ENCODE measurements at regions not wholly inside any gene's neighbourhood (a gene's known extent, or its start where the extent isn't known, plus 50 kb on each side); places are given as distances from the start of the nearest gene placed in this dataset.

DNA sequence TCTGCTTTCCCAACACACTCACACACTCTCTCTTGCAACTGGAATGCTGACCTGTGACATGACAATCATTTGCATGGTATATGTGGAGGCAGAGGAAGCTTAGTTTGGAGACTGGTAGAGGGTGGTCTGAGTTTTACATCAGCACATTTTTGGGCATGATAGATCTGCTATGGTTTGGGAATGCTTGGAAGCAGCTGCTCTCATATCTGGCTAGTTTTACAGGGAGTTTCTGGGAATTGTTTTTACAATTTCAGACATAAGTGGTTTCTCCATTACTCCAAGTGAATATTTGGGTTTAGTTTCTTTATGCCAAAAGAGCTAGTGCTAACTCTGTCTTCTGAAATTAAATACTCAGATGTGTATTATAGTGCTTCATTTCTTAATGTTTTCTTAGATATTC, 977.6 kb downstream of the SUCLG1 start:
- Histone ChIP-seq H3K9me3 (no peaks in the 10 kb centered on the region), H3K36me3 (no peaks in the 10 kb centered on the region), H3K4me1 (no peaks in the 10 kb centered on the region), H3K27ac (no peak overlapping the region), H3K4me3 (no peak overlapping the region), H3K27me3 (no peaks in the 10 kb centered on the region)
- TF ChIP-seq, protein P1, sequence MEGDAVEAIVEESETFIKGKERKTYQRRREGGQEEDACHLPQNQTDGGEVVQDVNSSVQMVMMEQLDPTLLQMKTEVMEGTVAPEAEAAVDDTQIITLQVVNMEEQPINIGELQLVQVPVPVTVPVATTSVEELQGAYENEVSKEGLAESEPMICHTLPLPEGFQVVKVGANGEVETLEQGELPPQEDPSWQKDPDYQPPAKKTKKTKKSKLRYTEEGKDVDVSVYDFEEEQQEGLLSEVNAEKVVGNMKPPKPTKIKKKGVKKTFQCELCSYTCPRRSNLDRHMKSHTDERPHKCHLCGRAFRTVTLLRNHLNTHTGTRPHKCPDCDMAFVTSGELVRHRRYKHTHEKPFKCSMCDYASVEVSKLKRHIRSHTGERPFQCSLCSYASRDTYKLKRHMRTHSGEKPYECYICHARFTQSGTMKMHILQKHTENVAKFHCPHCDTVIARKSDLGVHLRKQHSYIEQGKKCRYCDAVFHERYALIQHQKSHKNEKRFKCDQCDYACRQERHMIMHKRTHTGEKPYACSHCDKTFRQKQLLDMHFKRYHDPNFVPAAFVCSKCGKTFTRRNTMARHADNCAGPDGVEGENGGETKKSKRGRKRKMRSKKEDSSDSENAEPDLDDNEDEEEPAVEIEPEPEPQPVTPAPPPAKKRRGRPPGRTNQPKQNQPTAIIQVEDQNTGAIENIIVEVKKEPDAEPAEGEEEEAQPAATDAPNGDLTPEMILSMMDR (IDR thresholded peaks at IDR 0.05): no peak
- no peak for TF ChIP-seq POLR2AphosphoS5 (IDR thresholded peaks at IDR 0.05)
- no peak for TF ChIP-seq POLR2A (IDR thresholded peaks at IDR 0.05)
- DNase-seq (ENCODE audit: low spot score in 2 of 2): no peak
- intact Hi-C loops (cut with DNase I; ENCODE audit: low total_unique reads): no loop called here

DNA sequence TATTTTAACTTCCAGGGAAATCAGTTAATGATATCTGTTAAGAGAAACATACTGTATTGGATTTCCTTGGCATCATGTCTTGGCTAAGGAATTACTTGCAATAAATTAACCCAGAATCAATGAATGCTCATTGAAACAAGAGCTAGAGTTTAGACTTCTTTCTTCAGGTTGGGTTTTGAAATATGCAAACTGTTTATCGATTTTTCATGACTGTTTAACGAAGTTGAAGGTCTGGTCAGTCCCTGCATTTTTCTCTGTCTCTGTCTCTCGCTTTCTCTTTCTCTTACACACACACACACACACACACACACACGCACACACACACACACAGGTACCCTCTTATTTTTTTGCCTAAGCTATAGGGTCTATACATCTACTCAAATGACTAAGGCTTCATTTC, 981.0 kb downstream of the SUCLG1 start:
- DNase-seq (ENCODE audit: low spot score in 2 of 2): no peak
- no peaks in the 10 kb centered on the region for H3K36me3 ChIP-seq
- TF ChIP-seq POLR2A (IDR thresholded peaks at IDR 0.05): no peak
- TF ChIP-seq, protein P1 (IDR thresholded peaks at IDR 0.05): no peak
- TF ChIP-seq POLR2AphosphoS5 (IDR thresholded peaks at IDR 0.05): no peak
- no peaks in the 10 kb centered on the region for H3K27me3 ChIP-seq
- intact Hi-C loops (cut with DNase I; ENCODE audit: low total_unique reads): no loop called here
- H3K27ac ChIP-seq: no peak overlapping the region
- H3K9me3 ChIP-seq: no peaks in the 10 kb centered on the region
- H3K4me1 ChIP-seq: no peaks in the 10 kb centered on the region
- no peak overlapping the region for H3K4me3 ChIP-seq

DNA sequence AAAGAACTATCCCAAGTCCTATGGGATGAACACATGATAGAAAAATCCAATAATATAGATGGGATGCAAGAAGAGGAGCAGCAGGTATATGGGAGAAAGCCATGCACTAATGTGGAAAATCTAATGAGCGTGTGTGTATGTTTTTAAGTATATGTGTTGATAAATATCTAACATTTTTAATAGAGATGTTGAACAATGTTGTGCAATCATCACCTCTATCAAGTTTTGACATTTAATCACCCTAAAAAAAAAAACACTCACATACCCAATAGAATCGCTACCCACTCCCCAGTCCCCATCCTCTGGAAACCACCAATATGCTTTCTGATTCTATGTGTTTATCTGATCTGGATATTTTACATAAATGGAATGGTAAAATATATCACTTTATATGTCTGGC, 983.7 kb downstream of the SUCLG1 start:
- H3K4me1 ChIP-seq: no peaks in the 10 kb centered on the region
- no peaks in the 10 kb centered on the region for H3K36me3 ChIP-seq
- intact Hi-C loops (cut with DNase I; ENCODE audit: low total_unique reads): no loop called here
- H3K27me3 ChIP-seq: no peaks in the 10 kb centered on the region
- H3K9me3 ChIP-seq: no peaks in the 10 kb centered on the region
- no peak for DNase-seq (ENCODE audit: low spot score in 2 of 2)
- H3K27ac ChIP-seq: no peak overlapping the region
- TF ChIP-seq POLR2A (IDR thresholded peaks at IDR 0.05) (no peak), POLR2AphosphoS5 (IDR thresholded peaks at IDR 0.05) (no peak)
- TF ChIP-seq, protein P1 (IDR thresholded peaks at IDR 0.05): no peak
- no peak overlapping the region for H3K4me3 ChIP-seq

DNA sequence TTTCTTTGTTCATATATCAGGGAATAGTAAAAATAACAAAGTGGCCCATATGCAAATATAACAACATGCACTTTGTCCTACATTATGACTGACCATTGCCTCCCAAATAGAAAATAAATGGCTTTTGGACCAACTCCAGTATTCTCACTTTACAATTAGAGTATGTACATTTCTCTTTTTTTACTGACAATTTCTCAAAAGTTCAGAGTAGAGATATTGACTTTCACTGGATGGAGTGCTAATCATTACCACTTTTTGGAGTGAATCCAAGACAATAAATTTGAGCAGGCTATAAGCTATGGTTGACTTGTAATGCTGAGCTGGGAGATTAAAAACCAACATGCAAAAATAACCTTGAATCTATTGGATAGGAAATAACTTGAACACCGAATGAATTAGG, 987.4 kb downstream of the SUCLG1 start:
- H3K27ac ChIP-seq: no peak overlapping the region
- no peaks in the 10 kb centered on the region for H3K4me1 ChIP-seq
- no peaks in the 10 kb centered on the region for H3K9me3 ChIP-seq
- no peak for DNase-seq (ENCODE audit: low spot score in 2 of 2)
- intact Hi-C loops (cut with DNase I; ENCODE audit: low total_unique reads): no loop called here
- no peaks in the 10 kb centered on the region for H3K36me3 ChIP-seq
- H3K27me3 ChIP-seq: no peaks in the 10 kb centered on the region
- TF ChIP-seq POLR2A (IDR thresholded peaks at IDR 0.05) (no peak), POLR2AphosphoS5 (IDR thresholded peaks at IDR 0.05) (no peak)
- TF ChIP-seq, protein P1 (IDR thresholded peaks at IDR 0.05): no peak
- no peak overlapping the region for H3K4me3 ChIP-seq

DNA sequence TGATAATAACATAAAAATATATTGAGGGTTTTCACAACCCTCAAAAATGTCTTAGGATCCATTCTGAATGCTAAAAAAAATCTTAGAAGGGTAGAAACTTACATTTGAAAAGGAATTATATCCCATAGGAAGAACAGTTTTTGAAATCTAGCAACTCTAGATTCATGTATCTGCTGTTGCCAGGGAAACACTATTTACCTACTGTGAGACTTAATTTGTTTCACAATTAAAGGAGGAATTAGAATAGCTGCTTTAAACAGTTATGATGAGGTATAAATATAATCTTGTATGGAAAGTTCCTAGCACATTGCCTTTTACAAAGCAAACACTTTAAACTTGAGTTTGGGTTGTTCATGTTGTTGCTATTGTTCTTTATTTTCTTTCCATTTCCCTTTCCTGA, 988.2 kb downstream of the SUCLG1 start:
- no peak for TF ChIP-seq POLR2AphosphoS5 (IDR thresholded peaks at IDR 0.05)
- H3K27me3 ChIP-seq: no peaks in the 10 kb centered on the region
- no peaks in the 10 kb centered on the region for H3K4me1 ChIP-seq
- H3K4me3 ChIP-seq: no peak overlapping the region
- intact Hi-C loops (cut with DNase I; ENCODE audit: low total_unique reads): no loop called here
- H3K36me3 ChIP-seq: no peaks in the 10 kb centered on the region
- no peaks in the 10 kb centered on the region for H3K9me3 ChIP-seq
- DNase-seq (ENCODE audit: low spot score in 2 of 2): no peak
- no peak overlapping the region for H3K27ac ChIP-seq

DNA sequence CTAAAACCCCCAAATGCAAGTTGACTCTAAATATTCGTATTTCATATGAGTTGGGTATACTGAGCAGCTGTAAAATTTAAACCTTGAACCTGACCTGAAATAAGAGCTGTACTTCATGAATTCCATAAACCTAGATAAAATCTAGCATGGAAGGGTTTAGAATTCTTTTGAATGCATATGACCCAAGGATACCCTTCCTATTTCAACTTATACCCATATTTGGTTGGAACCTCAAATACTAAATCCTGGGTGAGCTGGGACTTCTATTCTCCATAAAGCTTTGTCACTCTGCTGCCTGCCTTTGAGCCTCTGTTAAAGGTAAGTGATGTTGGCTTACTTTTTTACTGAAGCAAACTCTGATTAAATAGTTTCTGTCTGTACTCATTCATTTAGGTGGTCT, 994.6 kb downstream of the SUCLG1 start:
- H3K36me3 ChIP-seq: no peaks in the 10 kb centered on the region
- TF ChIP-seq POLR2AphosphoS5 (IDR thresholded peaks at IDR 0.05) (no peak), POLR2A (IDR thresholded peaks at IDR 0.05) (no peak)
- TF ChIP-seq, protein P1 (IDR thresholded peaks at IDR 0.05): no peak
- H3K27me3 ChIP-seq: no peaks in the 10 kb centered on the region
- no peaks in the 10 kb centered on the region for H3K4me1 ChIP-seq
- H3K9me3 ChIP-seq: no peaks in the 10 kb centered on the region
- H3K4me3 ChIP-seq: no peak overlapping the region
- intact Hi-C loops (cut with DNase I; ENCODE audit: low total_unique reads): no loop called here
- no peak overlapping the region for H3K27ac ChIP-seq
- DNase-seq (ENCODE audit: low spot score in 2 of 2): no peak

Data from breast epithelium (tissue), 4 donors.